Esophagus mucosa (tissue), 1 donor: ENCODE measurements at regions not wholly inside any gene's neighbourhood (a gene's known extent, or its start where the extent isn't known, plus 50 kb on each side); places are given as distances from the start of the nearest gene placed in this dataset.
"Not testable (repeated sequence)": the region's sequence is repeated elsewhere in the genome, so short reads cannot be mapped to it uniquely, and the experiment has no call there.

ENCODE experiments used
- ATAC-seq: fragments of 200-7000 bp; cut with Tn5 transposase; one replicate; pipeline ENCODE4 v1.9.1; 2020
- donor health status: DM: yes; HTN: yes; CAD: no.

GRCh38 chr3:88298189-88298588 is 148.4 kb downstream of the C3orf38 start:
- ATAC-seq = no peak

- ATAC-seq = no peak
These were observed 151.7 kb downstream of the C3orf38 start for GRCh38 chr3:88301273-88301995.

- ATAC-seq = no peak
These were observed 152.2 kb downstream of the C3orf38 start for GRCh38 chr3:88301996-88302393.

- ATAC-seq = not testable (repeated sequence)
These were observed 153.7 kb downstream of the C3orf38 start for GRCh38 chr3:88303331-88303904.

DNA sequence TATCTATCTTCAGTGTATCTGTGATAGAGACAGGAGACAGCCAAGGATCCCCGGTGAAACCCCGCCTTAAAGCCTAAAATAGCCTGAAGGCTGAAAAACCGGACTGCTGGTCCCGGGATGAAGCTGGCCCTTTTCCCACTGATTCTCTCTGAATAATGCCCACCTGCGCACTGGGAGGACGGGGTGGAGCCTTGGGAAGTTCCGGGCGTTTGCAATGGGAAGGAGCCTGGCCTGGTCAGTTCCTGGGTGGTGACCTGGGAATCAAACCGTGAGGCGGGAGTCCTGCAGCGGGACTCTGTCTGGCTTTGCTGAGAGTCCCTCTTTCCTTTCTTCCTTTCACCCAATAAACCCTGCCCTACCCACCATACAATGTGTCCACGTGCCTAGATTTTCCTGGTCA is 157.9 kb downstream of the C3orf38 start:
- ATAC-seq = no peak

GRCh38 chr3:88311826-88312225 is 162.1 kb downstream of the C3orf38 start:
- ATAC-seq = no peak

GRCh38 chr3:88312256-88312655 is 162.5 kb downstream of the C3orf38 start:
- ATAC-seq = no peak

- ATAC-seq = no peak
These were observed 168.3 kb downstream of the C3orf38 start for GRCh38 chr3:88318067-88318466.

DNA sequence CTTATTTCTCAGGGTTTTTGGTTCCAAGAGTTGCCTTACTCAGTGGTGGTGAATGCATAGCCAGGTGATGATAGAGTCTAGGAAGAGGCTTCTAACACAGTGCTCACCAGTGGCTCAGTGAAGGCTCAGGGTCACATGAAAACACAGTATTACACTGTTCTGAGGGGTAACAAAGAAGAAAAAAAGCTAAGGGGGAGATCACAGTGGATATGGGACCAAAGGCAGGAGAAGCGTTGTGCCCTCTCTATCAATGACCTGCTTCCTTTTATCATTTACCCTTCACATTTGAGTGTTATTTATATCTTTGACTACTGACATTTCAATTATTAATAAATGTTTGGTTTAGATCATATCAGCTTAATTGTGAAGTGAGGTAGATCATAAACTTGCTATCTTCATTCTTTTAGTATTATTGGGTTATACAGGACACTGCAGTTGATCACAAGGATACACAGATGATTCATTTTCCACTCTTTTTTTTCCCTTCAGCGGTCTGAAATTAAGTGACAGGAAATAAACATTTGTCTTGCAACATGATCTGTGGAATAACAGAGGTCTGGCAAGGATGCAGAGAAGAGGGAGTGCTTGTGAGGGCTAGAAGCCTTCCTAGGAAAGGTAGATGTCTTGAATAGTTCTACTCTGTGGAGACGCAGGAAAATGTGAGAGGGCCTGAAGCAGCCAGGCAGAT is 171.7 kb downstream of the C3orf38 start:
- no peak for ATAC-seq

- no peak for ATAC-seq
These were observed 175.0 kb downstream of the C3orf38 start for GRCh38 chr3:88324788-88325187.

DNA sequence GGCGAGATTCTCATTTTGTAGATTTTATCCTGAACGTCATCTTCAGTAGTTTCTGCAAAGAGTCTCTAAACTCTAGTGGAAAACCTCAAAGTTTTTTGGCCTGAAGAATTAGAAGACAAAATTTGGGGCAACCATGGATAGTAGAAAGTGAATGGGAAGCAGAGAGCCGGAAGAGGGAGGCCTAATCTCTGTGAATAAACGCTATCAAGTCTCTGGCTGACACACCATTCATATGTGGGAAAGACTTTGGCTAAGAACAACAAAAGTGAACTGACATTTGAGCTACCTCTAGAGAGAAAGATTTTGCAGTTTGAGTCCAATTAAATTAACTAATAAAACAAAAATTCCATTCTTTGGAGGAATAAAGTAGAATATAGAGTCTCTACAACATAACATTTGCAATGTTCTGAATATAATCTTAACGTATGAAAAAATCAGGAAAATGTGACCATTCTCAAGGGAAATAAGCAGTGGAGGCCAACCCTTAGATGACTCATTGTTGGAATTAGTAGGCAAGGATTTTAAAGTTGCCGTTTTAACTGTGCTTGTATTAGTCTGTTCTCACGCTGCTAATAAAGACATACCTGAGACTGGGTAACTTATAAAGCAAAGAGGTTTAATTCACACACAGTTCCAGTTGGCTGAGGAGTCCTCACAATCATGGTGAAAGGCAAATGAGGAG is 184.6 kb downstream of the C3orf38 start:
- ATAC-seq = no peak

DNA sequence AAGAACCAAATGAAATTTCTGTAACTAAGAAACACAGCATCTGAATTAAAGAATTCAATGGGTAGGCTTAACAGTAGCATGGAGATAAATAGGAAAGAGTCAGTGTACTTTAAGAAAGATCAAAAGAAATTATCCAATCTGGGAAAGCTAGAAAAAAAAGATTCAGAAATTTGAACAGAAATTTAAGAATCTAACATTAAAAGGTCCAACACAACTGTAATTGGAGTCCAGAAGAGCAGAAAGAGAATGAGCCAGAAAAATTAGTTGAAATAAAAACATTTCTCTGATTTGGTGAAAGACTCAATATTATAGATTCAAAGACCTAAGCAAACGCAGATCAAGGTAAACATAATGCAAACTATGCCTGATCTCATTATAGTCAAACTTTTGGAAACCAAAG is 187.1 kb downstream of the C3orf38 start:
- ATAC-seq = no peak

DNA sequence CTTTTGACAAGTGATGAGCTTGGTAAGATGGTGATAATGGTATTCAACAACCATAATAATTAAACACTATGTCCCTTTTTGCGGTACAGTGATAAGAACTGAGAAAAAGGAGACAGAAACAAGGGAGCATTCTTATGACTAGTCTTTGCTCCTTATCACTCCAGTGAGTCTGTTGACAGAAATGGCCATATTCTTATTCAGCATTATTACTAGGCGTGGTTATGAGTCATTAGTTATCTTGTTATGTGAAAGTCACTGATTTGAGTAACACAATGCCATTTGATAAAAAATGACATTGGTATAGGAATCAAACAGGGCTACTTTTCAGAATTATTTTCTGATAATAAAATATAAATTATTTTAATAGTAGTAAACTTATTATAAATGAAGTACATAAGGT is 193.5 kb downstream of the C3orf38 start:
- ATAC-seq = no peak

GRCh38 chr3:88346643-88347042 is 196.9 kb downstream of the C3orf38 start:
- ATAC-seq = no peak

- ATAC-seq = no peak
These were observed 212.7 kb downstream of the C3orf38 start for GRCh38 chr3:88362428-88362827.

DNA sequence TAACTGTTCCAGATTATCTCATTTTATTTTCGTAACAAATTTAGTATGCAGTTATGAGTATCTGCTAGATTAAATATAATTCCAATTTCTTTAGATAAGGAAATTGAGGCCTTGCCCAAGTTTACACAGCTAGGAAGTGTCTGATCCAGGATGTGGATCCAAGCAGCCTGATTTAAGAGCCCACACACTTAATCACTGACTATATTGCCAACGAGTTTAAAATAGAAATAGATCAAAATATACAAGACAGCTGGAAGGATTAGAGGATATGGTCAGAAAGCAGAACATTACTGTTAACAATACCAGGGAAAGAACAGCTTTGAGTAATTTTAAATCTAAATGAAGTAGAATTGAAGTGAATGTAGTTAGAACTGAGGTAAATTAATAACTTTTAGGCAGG is 215.2 kb downstream of the C3orf38 start:
- no peak for ATAC-seq

DNA sequence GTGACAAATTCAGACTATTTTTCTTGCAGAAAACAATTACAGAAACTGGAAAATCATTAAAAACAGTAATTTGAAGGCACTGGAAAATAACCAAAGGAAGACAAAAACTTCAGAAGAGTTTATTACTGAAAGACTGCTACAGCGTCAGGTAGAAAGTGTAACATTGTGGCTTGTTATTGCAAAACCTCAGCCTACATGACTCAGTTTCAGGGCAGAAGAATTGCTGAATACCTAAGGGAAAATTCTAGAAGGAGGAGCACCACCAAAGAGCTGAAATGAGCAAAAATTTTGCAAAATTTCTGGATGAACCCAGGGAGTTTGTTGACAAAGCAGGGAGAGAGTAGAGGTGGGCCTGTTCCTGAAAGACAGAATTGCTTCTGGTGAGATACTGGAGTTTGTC is 219.6 kb downstream of the C3orf38 start:
- ATAC-seq = no peak

DNA sequence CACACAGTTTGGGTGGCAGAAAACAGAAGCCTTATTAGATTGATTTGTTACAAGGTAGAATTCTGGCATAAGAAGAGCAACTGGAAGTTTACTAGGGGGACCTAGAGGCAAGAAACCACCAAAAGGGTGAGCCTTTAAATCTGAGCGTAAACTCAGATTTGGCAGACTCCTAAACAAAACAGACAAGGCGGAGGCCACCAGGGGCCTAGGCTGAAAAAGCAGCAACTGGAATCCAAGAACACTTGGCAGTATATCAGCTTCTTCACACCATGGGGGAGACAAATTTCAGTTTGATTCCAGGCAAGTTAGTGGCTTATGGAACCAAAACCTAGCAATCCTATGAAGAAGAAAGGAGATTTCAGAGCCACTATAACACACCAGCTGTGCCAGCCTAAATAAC is 220.0 kb downstream of the C3orf38 start:
- ATAC-seq = no peak

- no peak for ATAC-seq
These were observed 235.3 kb downstream of the C3orf38 start for GRCh38 chr3:88385090-88385489.

DNA sequence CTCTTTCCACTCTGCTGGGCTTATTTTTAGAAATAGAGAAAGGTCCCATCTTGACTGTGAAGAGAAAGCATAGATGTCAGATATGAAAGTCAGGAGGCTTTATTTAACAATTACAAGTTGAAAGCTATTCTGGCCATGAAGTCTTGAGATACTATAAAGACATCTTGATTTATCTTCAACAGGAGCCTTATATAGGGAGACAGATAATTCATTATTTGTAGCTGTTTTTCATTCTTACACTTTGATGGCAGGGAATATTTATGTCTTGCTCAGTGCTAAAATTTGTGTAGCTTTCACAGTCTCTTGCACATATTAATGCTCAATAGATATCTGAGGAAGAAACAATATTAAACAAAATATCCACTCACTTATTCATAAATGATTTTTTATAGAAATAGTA is 248.8 kb downstream of the C3orf38 start:
- ATAC-seq = no peak

- no peak for ATAC-seq
These were observed 253.6 kb downstream of the C3orf38 start for GRCh38 chr3:88403319-88403718.

GRCh38 chr3:88408097-88408496 is 258.3 kb downstream of the C3orf38 start:
- ATAC-seq = no peak

DNA sequence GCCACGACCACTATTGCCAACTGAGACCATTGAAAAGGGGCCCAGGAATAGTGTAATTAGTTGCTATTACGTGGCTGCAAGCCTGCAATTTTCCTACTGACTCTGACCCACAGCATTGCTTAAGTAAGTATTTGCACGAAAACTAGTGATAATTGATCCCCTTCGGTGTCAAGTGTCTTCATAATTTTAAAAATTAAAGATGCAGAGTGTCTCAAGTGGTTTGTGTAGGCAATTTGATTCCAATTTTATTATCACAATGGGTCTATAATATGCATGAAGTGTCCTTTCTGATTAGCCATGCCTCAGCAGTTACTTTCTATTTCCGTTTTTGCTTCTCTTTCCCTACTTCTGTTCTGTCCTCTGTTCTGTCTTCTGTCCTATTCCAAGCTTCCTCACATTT is 259.2 kb downstream of the C3orf38 start:
- no peak for ATAC-seq

GRCh38 chr3:88410259-88410658 is 260.5 kb downstream of the C3orf38 start:
- no peak for ATAC-seq
